AG09319 (cell line): ENCODE measurements at regions not wholly inside any gene's neighbourhood (a gene's known extent, or its start where the extent isn't known, plus 50 kb on each side); places are given as distances from the start of the nearest gene placed in this dataset.
A peak's percentile ranks its signal among the peaks of the same experiment; 100 is the strongest.
"Not testable (repeated sequence)": the region's sequence is repeated elsewhere in the genome, so short reads cannot be mapped to it uniquely, and the experiment has no call there.

Source experiments
- DNase-seq: peaks from one replicate; pipeline ENCODE4 v3.0.0-alpha.2; 2010; ENCODE audit warnings: low read depth; ENCODE audit errors: extremely low read depth
- CTCF ChIP-seq: IDR thresholded peaks from 2 replicates; pipeline ENCODE4 v1.5.1; 2011; ENCODE audit warnings: low read depth, mild to moderate bottlenecking, inconsistent platforms, low read length, moderate library complexity

GRCh38 chr6:156683821-156684220, 93.4 kb upstream of the ARID1B start:
- no peak for TF ChIP-seq CTCF
- DNase-seq: no peak

- TF ChIP-seq CTCF: no peak
- DNase-seq: no peak
Observed at GRCh38 chr6:156676721-156677120, 100.5 kb upstream of the ARID1B start.

GRCh38 chr6:156674197-156674596, 103.0 kb upstream of the ARID1B start:
- TF ChIP-seq CTCF: no peak
- no peak for DNase-seq

- DNase-seq: not testable (repeated sequence)
Observed at GRCh38 chr6:156670097-156670496, 107.1 kb upstream of the ARID1B start.

- DNase-seq: peak; percentile 40
- peak; percentile 58 for TF ChIP-seq CTCF
Observed at GRCh38 chr6:156662025-156662445, 115.1 kb upstream of the ARID1B start.

- no peak for TF ChIP-seq CTCF
- DNase-seq: no peak
Observed at GRCh38 chr6:156660389-156660788, 116.8 kb upstream of the ARID1B start.

GRCh38 chr6:156659822-156660198, 117.4 kb upstream of the ARID1B start:
- no peak for DNase-seq
- TF ChIP-seq CTCF: no peak

- no peak for DNase-seq
- no peak for TF ChIP-seq CTCF
Observed at GRCh38 chr6:156658966-156659821, 118.0 kb upstream of the ARID1B start.
